Mucosa of rectum (tissue), 2 donors: ENCODE measurements at regions not wholly inside any gene's neighbourhood (a gene's known extent, or its start where the extent isn't known, plus 50 kb on each side); places are given as distances from the start of the nearest gene placed in this dataset.
"Not testable (repeated sequence)": the region's sequence is repeated elsewhere in the genome, so short reads cannot be mapped to it uniquely, and the experiment has no call there.

Experiments used
- H3K27ac ChIP-seq, 2 donors: one replicate each; pipeline ENCODE4 v1.7.0; 2013; ENCODE audit warnings: inconsistent platforms in 2 of 2, low read depth in 2 of 2, low read length in 2 of 2
- H3K27me3 ChIP-seq, 2 donors: one replicate each; pipeline ENCODE4 v1.7.0; 2013; ENCODE audit warnings: low read length in 2 of 2; ENCODE audit not compliant: control insufficient read depth in 2 of 2, insufficient read depth in 2 of 2
- H3K36me3 ChIP-seq, 2 donors: one replicate each; pipeline ENCODE4 v1.7.0; 2013; ENCODE audit warnings: low read length in 2 of 2; ENCODE audit not compliant: control insufficient read depth in 2 of 2, insufficient read depth in 2 of 2
- H3K4me1 ChIP-seq, 2 donors: one replicate each; pipeline ENCODE4 v1.7.0; 2013; ENCODE audit warnings: low read length in 2 of 2, mild to moderate bottlenecking in 1 of 2; ENCODE audit not compliant: control insufficient read depth in 2 of 2, insufficient read depth in 2 of 2
- H3K4me3 ChIP-seq, 2 donors: one replicate each; pipeline ENCODE4 v1.7.0; 2013; ENCODE audit warnings: low read length in 2 of 2
- H3K9ac ChIP-seq, 2 donors: one replicate each; pipeline ENCODE4 v1.7.0; 2013; ENCODE audit warnings: low read length in 2 of 2, low read depth in 1 of 2, mild to moderate bottlenecking in 1 of 2
- H3K9me3 ChIP-seq, 2 donors: one replicate each; pipeline ENCODE4 v1.7.0; 2013; ENCODE audit warnings: low read length in 2 of 2; ENCODE audit not compliant: control insufficient read depth in 2 of 2
- donor health status: healthy.
- donor health status: Normal muscosa, but diverticular disease.

DNA sequence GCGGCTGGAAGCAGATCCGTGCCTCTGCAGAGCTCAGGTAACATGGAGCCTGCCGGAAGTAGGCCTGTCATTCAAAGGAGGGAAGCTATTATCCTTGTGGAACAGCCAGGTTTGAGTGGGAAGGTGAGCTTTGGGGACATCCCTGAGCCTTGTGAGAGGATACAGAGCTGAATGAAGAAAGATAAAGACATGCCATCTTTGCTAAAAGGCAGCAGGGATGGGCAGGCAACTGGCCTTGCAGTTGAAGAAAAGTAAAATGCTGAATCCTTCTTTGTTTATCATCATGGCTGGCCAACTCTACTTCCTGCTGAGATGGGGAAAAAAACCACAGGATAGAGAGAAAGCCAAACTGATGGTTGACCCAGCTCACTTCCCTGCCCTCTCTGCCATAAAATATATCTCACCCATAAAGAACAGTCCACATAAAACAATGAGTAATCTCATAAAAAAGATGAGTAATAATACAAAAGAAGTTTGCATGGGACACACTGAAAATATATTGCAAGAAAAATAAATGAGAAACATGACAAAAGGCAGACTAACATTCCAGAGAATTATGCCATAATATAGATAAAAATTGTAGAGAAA, 226.3 kb downstream of the DLEU7 start:
- Histone ChIP-seq H3K9ac (no peak overlapping the region), H3K4me3 (no peak overlapping the region), H3K9me3 (no peaks in the 10 kb centered on the region), H3K4me1 (peaks cover 0 to 3% of the 10 kb centered on the region in 2 donors), H3K36me3 (no peaks in the 10 kb centered on the region), H3K27ac (no peak overlapping the region), H3K27me3 (no peaks in the 10 kb centered on the region)

DNA sequence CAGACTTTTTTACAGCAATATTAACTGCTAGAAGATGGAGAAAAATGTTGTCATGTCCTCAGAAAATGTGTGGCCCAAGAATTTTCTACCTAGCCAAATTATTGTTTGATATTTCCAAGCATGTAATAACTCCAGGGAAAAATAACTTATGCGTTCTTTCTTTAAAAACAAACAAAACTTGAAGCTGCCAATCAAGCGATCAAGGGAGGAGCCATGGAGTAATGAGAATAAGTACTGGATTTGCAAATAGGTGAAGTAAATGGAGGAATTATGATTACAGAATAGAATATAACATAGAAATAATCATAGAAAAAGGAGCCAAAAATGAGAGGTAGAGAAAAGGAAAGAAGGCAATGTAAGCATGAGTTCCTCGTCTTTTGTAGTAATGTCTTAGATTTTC, 225.3 kb downstream of the DLEU7 start:
- H3K27me3 ChIP-seq, result no peaks in the 10 kb centered on the region

DNA sequence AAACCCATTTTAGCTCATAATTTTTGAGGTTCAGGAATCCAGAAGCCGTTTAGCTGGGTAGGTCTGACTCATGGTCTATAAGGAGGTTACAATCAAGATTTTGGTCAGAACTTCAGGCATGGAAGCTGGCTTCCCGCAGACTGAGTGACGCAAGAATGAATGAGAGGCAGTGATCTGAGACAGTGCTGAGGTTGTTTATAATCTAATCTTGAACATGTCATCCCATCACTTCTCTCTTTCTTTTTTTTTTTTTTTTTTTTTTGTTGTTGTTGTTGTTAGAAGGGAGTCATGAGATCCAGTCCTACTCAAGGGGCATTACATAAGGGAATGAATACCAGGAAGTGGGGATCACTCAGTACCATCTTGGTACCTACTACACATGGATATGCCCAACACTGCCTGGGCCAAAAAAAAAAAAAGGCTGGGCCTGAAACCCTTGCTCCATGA, 217.4 kb downstream of the DLEU7 start:
- Histone ChIP-seq H3K9me3 (no peaks in the 10 kb centered on the region), H3K27ac (no peak overlapping the region), H3K36me3 (no peaks in the 10 kb centered on the region), H3K27me3 (no peaks in the 10 kb centered on the region), H3K4me3 (no peak overlapping the region), H3K9ac (no peak overlapping the region), H3K4me1 (peaks cover 0 to 2% of the 10 kb centered on the region in 2 donors)

More for the DNA sequence above, 225.3 kb downstream of the DLEU7 start:
- peaks cover 0 to 3% of the 10 kb centered on the region in 2 donors for H3K4me1 ChIP-seq
- H3K9ac ChIP-seq, result no peak overlapping the region
- no peaks in the 10 kb centered on the region for H3K9me3 ChIP-seq
- no peak overlapping the region for H3K4me3 ChIP-seq
- H3K36me3 ChIP-seq, result no peaks in the 10 kb centered on the region
- H3K27ac ChIP-seq, result no peak overlapping the region

GRCh38 chr13:50627111-50627510, 216.4 kb downstream of the DLEU7 start:
- peaks cover 0 to 2% of the 10 kb centered on the region in 2 donors for H3K4me1 ChIP-seq
- H3K27me3 ChIP-seq, result no peaks in the 10 kb centered on the region
- H3K27ac ChIP-seq, result no peak overlapping the region
- H3K36me3 ChIP-seq, result no peaks in the 10 kb centered on the region
- no peak overlapping the region for H3K9ac ChIP-seq
- H3K4me3 ChIP-seq, result no peak overlapping the region
- no peaks in the 10 kb centered on the region for H3K9me3 ChIP-seq

DNA sequence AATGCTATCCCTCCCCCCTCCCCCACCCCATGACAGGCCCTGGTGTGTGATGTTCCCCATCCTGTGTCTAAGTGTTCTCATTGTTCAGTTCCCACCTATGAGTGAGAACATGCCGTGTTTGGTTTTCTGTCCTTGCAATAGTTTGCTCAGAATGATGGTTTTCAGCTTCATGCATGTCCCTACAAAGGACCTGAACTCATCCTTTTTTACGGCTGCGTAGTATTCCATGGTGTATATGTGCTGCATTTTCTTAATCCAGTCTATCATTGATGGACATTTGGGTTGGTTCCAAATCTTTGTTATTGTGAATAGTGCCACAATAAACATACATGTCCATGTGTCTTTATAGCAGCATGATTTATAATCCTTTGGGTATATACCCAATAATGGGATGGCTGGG, 215.0 kb downstream of the DLEU7 start:
- H3K9me3 ChIP-seq, H3K27ac ChIP-seq, H3K4me1 ChIP-seq, H3K27me3 ChIP-seq, H3K9ac ChIP-seq, H3K4me3 ChIP-seq, H3K36me3 ChIP-seq: not testable (repeated sequence)

- Histone ChIP-seq H3K9ac (no peak overlapping the region), H3K27ac (no peak overlapping the region), H3K9me3 (no peaks in the 10 kb centered on the region), H3K4me3 (no peak overlapping the region), H3K36me3 (no peaks in the 10 kb centered on the region), H3K27me3 (no peaks in the 10 kb centered on the region), H3K4me1 (peaks cover 0 to 2% of the 10 kb centered on the region in 2 donors)
Measured at GRCh38 chr13:50629497-50629896, 214.0 kb downstream of the DLEU7 start.

DNA sequence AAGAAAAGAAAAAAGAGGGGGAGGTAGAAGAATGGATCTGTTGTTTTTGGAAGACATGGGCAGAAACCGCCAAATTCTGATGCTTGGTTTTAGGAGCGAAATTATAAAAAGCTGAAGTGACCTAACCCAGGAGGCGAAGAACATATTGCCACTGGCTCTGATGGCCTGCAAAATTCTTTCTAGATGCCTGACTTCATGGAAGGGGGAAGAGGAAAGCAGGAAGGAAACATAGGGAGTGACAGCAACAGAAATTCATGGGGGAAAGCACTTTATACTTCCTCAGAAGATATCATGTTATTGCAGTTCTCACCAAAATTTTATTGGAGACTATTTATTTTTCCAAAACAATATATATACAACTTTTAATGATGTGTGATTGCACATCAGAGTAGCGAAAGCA, 213.5 kb downstream of the DLEU7 start:
- H3K27me3 ChIP-seq, result no peaks in the 10 kb centered on the region
- no peak overlapping the region for H3K9ac ChIP-seq
- no peak overlapping the region for H3K27ac ChIP-seq
- no peaks in the 10 kb centered on the region for H3K9me3 ChIP-seq
- H3K36me3 ChIP-seq, result no peaks in the 10 kb centered on the region
- no peak overlapping the region for H3K4me3 ChIP-seq
- H3K4me1 ChIP-seq, result peaks cover 0 to 2% of the 10 kb centered on the region in 2 donors

GRCh38 chr13:50631041-50631440, 212.5 kb downstream of the DLEU7 start:
- no peaks in the 10 kb centered on the region for H3K36me3 ChIP-seq
- peaks cover 0 to 2% of the 10 kb centered on the region in 2 donors for H3K4me1 ChIP-seq
- no peak overlapping the region for H3K4me3 ChIP-seq
- H3K9ac ChIP-seq, result no peak overlapping the region
- H3K9me3 ChIP-seq, result no peaks in the 10 kb centered on the region
- no peak overlapping the region for H3K27ac ChIP-seq
- no peaks in the 10 kb centered on the region for H3K27me3 ChIP-seq

GRCh38 chr13:50634339-50634738, 209.2 kb downstream of the DLEU7 start:
- Histone ChIP-seq H3K4me1 (peaks cover 0 to 2% of the 10 kb centered on the region in 2 donors), H3K36me3 (no peaks in the 10 kb centered on the region), H3K27ac (no peak overlapping the region), H3K9ac (no peak overlapping the region), H3K27me3 (no peaks in the 10 kb centered on the region), H3K9me3 (no peaks in the 10 kb centered on the region), H3K4me3 (no peak overlapping the region)

DNA sequence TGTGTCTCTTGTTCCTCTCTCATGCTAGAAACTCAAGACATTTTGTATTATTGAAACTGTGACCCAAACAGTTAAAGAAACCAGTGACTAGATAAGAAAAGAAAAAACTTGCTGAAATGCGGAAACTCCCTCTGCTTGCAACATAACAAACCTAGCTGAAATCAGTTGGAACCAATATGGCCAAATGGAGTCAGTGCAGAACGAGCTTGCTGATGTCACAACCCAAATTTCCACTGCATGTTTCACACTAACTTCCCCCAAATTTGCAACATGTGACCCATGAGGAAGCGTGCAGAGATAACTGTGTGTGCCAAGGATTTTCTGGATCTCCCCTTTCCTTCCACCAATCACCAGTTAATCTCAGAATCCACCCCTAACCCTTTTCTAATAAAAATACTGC, 208.0 kb downstream of the DLEU7 start:
- Histone ChIP-seq H3K4me1 (no peaks in the 10 kb centered on the region), H3K27me3 (no peaks in the 10 kb centered on the region), H3K9me3 (no peaks in the 10 kb centered on the region), H3K9ac (no peak overlapping the region), H3K4me3 (no peak overlapping the region), H3K27ac (no peak overlapping the region), H3K36me3 (no peaks in the 10 kb centered on the region)
